Ammon's horn (tissue), 1 donor: ENCODE measurements at regions not wholly inside any gene's neighbourhood (a gene's known extent, or its start where the extent isn't known, plus 50 kb on each side); places are given as distances from the start of the nearest gene placed in this dataset.
"Not testable (repeated sequence)": the region's sequence is repeated elsewhere in the genome, so short reads cannot be mapped to it uniquely, and the experiment has no call there.

ENCODE experiments used
- DNase-seq: peaks from one replicate; pipeline ENCODE4 v3.0.0-alpha.2; 2016; ENCODE audit warnings: low spot score

DNA sequence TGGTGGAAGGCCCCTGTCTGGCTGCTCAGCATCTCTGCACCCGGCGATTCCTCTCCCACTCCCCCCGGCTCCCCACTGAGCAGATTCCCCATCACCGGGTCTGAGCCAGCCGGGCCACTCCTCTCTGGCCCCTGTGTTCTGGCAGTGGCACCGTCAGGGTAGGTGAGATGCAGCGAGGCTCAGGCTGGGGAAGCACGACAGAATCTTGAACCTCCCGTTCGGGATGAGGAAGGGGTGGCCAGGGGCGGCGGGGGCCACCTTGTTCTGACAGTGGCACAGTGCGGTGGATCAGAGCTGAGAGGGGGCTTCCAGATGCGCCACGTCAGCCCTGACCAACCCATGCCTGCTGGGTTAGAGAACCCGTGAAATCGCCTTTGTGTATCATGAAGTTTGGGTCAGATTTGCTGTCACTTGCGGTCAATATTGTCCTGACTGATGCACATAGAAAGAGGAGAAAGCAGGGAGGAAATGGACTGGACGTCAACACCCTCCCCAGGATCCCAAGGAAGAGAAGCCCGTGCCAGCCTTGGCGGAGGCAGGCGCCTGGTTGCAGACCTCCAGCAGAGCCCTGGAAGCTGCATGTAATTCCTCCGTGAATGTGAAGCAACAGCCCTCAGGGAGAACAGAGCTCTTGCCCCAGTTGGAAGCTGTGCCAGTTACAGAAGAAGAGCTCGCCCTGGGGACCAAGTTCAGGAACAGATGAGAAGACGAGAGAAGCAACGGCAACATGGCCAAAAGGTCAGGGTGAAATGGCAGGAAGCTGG is 137.1 kb upstream of the SFSWAP start:
- DNase-seq: no peak

DNA sequence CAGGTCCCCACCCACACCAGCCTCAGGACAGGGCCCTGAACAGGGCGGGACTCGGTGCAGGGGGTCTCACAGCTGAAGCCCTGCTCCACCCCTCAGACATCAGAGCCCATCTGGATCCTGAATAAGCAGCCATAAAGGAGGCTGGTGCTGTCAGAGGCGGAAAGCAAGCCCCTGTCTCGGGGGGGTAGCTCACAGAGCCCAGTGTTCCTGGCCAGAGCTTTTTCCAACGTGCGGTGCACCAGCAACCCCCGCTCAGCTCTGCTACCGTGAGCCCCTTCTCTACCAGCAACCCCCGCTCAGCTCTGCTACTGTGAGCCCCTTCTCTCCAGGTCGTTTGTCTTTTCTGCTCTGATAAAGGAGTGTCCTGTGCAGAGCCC is 136.5 kb upstream of the SFSWAP start:
- DNase-seq: no peak

DNA sequence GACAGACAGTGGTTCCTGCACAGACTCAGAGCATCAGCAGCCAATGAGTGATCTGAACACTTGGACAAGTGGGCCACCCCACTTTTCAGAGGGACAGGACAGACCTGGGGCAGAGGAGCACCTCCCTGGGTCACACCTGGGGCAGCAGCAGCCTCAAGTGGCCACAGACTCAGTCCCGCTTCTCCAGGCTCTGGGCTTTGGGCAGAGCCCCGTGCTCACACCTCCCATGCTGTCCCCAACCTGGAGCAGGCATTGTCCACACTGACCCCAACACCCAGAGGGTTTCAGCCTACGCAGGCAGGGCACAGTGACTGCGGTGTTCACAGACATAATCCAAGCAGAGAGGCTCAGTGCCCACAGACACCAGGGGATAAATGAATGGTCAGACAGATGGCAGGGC is 135.5 kb upstream of the SFSWAP start:
- no peak for DNase-seq

DNA sequence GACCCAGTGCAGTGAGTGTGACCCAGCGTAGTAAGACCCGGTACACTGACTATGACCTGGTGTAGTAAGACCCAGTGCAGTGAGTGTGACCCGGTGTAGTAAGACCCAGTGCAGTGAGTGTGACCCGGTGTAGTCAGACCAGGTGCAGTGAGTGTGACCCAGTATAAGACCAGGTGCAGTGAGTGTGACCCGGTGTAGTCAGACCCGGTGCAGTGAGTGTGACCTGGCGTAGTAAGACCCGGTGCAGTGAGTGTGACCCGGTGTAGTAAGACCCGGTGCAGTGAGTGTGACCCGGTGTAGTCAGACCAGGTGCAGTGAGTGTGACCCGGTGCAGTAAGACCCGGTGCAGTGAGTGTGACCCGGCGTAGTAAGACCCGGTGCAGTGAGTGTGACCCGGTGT is 134.2 kb upstream of the SFSWAP start:
- DNase-seq: not testable (repeated sequence)

DNA sequence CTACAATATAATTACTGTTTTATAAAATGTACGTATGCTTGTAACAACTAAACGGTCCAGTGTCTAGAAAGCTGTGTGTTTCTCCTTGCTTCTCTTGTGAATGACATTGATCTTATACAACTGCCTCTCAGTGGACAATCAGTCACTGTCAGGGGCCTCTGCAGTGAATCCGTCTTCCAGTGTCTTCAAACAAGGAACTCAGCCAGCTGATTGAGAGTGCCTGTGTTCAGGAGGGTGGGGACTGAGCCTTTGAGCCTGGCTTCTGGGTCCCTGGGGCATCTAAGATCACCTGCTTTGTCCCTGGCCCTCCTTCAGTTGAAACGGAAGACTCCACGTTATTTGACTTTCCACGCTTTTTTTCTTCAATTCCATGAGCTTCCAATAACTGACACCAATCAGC is 133.1 kb upstream of the SFSWAP start:
- no peak for DNase-seq

DNA sequence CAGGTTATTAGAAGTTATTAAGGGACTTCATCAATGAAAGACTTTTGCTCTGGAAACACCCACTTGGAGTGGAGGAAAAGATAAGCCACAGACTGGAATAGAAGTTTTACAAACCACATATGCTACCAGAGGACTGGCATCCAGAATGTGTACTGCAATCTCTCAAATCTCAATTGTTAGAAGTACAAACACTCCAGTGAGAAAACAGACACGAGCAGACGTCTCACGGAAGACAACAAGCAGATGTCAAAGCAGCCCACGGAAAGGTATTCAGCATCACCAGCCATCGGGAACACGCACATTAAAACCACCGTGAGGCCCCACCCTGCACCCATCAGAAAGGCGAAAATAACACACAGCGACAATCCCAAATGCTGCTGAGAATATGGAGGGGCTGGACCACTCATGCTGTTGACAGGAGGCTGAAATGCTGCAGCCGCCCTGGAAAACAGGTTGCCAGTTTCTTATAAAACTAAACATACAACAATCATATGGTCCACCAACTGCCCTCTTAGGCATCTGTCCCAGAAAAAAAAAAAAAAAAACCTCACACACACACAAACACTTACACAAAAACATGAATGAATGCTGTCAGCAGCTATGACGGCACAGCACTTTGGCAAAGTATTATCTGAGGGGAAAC is 131.9 kb upstream of the SFSWAP start:
- DNase-seq: no peak

DNA sequence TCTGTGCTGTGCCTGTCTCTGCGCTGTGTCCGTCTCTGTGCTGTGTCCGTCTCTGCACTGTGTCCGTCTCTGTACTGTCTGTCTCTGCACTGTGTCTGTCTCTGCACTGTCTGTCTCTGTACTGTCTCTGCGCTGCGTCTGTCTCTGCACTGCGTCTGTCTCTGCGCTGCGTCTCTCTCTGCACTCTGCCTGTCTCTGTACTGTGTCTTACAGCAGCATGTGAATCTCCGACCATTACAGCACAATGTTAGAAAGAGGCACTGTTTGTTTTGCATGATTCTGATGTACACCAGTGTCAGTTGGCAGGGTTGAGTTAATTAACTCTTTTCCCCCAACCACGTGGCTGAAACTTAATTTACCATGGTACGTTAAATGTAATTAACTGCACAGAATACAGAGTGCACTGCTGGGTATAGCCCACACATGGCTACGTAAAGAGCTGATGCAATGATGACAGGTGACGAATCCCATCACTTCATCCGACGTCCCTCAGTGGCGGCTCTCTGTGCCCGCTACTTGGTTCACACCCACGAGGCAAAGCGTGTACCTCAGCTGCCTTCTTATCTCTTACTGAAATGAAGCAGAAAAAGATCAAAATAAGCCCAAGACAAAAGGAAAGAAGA is 127.7 kb upstream of the SFSWAP start:
- DNase-seq: no peak

DNA sequence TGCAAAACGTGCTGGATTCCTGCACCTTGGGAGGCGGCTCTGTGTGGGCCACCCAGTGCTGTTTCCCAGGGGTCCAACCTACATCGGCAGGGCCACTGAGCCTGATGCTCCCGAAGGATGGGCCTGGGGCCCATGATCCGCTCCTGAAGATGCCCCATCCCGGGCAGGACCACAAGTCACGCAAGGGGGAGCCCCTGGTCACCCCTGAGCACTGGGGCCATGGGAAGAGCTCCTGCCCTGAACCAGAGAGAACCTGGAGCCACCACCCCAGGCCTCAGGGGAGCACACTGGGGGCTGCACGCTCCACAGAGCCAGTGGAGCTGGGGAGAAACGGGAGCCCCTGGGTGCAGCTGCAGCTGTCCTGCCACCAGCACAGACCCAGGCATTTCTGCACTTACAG is 124.6 kb upstream of the SFSWAP start:
- DNase-seq: no peak

DNA sequence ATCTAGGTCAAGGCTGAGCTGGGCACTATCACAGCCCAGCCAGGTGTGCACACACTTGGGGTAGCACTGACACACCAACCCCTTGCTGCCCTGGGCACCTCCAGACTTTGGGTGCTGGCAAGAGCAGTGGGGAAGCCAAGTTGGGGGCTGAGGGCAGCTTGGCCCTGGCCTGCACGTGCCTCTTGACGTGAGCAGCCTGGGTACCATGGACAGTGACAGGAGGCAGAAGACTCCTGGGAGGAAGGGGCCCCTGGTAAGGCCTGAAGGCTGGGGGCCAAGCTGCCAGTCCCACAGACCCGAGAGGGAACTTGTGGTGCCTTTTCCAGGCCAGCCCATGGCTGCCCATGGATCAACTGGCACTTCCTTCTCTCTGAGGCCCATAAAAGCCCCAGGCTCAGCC is 124.1 kb upstream of the SFSWAP start:
- DNase-seq: no peak

DNA sequence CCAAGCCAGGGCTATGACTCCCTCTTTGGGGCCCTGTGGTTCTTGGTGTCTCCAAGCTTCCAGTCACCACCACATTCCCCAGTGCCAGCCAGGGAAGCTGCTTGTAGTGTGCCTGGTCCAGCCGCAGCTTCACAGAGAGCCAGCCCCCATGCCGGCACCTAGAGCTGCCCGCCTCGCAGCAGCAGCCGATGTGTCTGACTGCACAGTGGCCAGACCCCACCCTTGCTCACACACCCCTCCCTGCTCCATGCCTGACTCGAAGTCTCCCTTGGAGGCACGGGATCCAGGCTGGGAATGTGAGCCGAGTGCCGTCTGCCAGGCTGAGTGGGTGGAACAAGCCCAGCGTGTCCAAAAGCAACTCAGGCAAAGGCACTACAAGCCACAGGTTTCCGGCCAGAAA is 123.3 kb upstream of the SFSWAP start:
- no peak for DNase-seq

DNA sequence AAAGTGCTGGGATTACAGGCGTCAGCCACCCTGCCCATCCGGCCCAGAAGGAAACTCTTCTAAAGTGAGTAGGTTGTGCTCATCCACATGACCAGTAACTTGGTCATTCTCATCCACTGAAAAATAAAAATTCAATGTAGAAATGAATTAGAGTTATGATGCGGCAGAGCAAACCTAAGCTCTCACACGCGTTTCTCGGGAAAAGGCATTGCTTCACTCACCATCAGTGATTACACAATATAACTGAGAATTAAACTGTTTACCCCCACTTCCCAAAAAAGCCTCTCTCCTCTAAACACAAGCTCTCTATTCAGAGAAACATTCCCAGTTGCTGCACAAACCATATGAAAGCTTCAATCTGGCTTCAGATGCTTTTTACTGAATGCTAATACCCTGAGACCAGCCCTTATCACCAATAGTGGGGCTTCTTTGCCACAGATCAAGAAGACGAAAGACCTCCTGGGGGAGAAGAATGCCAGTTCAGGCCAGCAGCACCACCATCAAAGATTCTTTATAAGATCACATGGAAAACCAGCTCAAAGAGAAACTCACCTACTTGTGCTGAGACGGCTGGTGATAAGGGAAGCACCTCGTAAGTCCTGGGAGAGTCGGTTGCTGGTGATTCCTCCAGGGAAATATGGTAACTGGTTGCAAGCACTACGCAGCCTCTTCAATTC is 121.5 kb upstream of the SFSWAP start:
- DNase-seq: peak; percentile 37

DNA sequence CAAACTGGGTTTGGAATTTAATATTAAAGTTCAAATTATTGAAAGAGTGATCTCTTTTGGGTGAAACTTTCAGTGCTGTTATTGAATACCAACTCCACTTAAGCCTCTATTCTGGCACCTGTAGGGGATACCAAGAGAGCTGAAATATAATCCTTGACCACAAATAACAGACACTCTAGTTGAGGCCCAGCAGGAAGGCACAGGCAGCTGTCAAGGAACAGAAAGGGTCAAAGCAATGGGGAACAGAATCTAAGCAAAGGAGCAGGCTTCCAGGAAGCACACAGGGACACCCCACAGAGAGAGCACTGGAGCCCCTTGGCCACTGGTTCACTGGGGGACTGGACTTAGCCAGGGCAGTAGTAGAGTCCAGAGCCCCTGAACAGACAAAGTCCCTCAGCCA is 120.9 kb upstream of the SFSWAP start:
- DNase-seq: no peak

DNA sequence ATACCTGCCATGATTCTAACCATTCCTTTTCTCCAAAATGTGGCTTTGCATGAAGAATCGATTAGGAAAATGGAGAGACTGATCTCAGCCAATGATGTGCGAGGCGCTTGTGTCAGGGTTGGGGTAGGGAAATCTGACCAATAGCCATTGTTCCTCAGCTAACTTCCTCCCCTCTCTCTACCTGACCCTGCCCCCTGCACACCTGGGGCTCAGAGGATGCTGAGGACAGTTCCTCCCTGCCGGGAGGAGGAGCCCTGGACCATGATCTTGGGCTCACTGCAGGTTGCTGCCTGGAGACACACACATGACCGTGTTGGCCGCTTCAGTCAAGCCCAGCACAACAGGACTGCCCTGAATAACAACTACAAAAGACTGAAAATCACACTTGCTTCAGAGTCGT is 119.8 kb upstream of the SFSWAP start:
- DNase-seq: no peak

DNA sequence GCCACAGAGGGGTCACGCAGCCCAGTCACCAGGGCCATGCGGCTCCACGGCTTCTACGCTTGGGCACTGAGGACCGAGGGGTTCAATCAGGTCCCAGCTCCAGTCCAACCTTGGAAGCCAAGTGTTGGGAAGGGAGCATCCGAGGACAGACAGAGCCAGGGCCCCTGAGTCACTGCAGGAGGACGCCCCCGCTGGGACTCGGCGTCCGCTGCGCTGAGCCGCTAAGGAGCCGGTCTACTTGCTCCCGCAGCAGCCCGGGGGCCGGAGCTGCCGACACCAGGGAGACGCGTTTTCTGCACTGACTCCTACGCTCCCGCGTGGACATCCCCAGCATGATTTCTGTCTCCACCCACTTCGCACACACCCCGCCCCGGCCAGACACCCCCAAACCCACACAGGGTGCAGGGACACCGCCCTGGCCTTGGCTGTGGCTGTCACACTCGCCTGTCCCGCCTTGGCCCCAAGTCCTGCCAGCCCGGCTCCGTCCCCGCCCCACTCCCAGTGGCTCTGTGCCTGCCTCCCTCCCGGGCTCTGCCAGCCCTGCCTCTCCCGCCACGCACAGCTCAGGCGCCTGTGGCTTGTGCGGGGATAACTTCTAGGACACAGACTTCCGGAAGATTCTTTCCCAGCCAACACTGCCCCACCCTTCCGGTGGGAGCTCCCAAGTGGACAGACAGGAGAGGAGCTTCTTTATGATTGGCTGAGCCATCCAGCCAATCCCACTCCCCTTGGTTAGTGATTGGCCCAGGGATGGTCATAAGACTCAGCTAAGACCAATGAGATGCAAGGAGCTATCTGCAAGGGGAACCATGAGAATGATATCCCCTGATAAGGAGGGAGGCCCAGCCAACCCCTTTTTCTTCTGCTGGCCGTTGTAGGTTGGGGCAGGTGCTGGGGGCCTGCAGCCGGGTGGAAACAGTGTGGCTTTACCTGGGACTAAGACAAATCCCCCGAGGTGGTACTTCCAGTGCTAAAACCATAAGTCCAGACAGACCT is 118.9 kb upstream of the SFSWAP start:
- DNase-seq: no peak

DNA sequence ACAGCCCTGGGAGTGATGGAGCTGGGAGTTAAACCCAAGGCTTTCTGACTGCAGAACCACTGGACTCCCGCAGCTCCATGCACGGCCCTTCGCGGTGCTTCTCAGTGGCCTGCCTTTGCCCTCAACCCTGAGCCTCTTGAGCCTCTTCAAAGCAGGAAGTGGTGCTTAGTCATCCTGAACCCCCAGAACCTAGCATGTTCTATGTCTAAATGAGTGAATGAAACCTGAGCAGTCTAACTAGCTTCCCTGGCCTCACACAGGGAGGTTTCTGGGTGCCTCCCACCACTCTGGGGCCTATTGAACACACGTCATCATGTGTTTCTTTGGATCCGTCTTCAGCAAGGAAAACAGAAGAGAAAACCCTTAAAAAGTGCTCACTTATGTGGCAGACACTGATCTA is 117.9 kb upstream of the SFSWAP start:
- no peak for DNase-seq

DNA sequence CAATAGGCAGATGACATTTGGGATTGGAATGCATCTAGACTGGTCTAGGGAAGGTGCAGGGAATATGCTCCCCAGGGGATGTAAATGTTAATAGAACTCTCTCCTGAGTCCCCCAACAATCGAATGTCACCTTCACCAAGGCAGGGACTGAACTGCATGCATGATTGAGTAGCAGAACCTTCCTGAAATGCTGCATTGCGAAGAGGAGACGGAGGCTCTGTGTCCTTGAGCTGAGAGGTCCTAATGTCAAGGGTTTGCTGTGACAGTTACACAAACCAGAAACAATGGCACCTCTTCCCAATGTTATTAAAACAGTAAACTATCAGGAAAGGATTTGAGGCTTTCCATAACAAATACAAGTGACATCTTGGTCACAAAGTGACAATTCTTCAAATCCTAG is 117.5 kb upstream of the SFSWAP start:
- DNase-seq: no peak

DNA sequence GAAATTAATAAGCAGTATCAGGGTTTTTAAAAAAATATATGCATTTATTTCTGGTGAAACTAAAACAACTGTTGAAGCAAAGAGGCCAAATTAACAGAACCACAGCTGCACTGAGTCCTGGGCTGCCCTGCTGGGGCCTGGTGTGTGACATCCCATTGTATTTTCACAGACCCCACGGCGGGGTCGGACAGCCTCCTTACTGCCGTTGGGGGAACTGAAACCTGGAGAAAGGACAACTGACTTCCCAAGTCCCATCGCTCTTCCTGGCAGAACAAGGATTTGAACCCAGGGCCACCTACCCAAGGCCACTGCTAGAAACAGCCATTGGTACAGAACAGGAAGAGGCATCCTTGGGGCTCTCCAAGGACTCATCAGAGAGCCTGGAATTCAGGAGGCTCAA is 114.8 kb upstream of the SFSWAP start:
- no peak for DNase-seq

DNA sequence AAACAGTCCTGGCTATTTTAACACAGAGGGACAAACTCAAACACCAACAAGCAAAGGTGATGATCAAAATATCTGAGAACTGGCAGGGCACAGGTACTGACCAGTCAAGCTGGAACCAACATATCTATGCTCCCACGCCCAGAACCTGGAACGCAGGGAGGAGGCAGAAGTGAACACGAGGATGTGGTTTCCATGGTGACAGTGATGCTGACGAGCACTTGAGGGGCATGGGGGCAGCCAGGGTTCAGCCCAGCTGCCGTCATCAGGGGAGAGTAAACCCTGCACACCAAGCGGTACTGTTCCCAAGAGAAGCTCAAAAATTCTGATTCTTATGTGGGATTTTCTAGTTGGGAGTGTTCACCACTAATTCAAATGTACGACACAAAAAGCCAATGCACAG is 113.6 kb upstream of the SFSWAP start:
- no peak for DNase-seq

DNA sequence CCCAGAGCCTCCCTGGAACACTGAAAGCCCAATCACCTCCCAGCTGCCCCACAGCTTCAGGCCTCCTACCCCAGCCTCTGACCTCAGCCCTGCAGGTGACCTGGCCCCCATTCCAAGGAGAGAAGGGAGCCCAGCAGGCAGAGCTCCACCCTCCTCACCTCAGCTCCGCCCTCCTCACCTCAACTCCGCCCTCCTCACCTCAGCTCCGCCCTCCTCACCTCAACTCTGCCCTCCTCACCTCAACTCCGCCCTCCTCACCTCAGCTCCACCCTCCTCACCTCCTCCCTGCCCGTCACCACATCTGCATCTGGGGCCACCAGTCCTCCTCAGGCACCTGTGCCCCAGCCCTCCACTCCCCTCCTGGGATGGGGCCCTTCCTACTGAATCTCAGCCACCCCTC is 112.2 kb upstream of the SFSWAP start:
- DNase-seq: no peak

DNA sequence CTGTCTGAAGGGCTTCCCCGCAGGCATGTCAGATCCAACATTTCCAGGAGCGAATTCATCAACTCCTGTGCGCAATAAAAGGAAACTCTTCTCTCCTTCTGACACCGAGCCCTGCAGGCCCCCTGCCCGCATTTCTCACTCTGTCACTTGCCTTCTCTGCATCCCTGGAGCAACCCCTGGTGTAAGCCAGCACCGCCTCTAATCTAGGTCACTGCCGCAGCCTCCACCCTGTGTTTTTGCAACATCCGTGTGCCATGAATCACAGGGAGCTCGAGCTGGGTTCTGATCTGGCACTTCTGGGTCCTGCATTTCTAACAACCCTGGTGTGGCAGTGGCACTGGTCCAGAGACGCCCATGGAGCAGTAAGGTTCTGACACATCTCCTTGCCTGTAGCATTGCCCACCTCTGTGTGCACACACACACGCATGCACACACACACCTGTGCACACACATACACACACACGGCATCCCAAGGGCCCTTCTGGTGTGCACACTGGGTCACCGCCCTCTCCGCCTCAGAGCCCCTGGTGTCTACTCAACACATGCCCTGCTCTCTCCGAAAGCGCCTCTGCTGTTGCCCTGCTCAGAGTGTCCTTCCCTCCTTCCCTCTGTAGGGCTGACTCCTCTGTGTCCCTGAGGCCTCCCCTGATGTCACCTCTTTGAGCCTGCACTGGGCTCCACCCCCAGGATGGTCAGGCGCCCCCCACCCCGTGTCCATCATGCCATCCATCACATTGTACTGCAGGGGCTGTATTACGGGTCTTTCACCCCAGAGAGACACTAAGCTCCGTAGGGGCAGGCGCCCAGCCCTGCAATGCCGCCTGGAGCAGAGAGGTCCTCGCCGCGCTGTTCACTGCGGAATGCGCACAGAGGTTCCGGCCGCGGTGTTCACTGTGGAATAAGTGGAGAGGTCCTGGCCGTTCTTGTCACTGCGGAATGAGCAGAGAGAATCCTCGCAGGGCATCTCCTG is 111.4 kb upstream of the SFSWAP start:
- DNase-seq: no peak

DNA sequence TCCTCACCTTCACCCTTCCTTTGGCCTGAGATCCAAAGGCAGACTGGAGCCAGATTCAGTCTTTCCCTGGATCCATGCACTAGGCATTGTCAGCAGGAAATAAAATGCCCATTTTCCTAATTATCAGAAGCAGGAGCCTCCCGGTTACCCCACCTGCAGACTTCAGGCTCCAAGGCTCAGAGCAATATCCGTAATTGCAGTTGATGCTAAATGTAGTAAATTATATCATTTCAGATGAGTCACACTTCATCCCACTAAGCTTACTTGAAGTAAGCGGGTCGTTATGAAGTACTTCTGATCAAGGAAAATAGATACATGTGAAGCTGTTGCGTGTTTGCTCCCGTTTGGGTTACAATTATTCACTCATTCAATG is 110.7 kb upstream of the SFSWAP start:
- DNase-seq: no peak
